ENCODE measurements at regions not wholly inside any gene's neighbourhood (a gene's known extent, or its start where the extent isn't known, plus 50 kb on each side); places are given as distances from the start of the nearest gene placed in this dataset.

DNA sequence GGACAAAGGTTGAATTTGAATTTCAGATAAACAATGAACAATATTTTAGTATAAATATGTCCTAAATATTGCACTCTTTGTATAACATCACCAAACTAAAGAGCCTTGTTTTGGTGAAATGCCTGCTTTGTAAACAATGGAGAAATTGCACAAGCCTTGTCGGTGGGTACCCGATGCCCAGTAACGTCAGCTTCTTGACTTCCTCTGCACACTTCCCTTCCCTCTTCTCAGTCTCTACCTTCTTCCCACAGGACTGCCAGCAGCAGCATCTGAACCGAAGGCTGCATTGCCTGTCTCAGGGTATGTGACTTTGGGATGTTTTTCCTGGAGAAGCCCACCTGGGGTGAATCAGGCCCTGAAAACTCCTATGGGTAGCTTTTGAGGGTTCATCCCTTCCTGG, 113.9 kb downstream of the UTP18 start:
- peak; percentile 24 to 35 for DNase-seq (ENCODE audit: low read depth in 1 of 2, low spot score in 1 of 2)
- TF ChIP-seq POLR2AphosphoS5 (IDR thresholded peaks at IDR 0.05; ENCODE audit: low read depth) (no peak), SPI1 (IDR thresholded peaks at IDR 0.05; ENCODE audit: borderline replicate concordance, low read depth) (peak; percentile 75), GABPA (IDR thresholded peaks at IDR 0.05; ENCODE audit: low read depth) (no peak)
- TF ChIP-seq, protein P1, sequence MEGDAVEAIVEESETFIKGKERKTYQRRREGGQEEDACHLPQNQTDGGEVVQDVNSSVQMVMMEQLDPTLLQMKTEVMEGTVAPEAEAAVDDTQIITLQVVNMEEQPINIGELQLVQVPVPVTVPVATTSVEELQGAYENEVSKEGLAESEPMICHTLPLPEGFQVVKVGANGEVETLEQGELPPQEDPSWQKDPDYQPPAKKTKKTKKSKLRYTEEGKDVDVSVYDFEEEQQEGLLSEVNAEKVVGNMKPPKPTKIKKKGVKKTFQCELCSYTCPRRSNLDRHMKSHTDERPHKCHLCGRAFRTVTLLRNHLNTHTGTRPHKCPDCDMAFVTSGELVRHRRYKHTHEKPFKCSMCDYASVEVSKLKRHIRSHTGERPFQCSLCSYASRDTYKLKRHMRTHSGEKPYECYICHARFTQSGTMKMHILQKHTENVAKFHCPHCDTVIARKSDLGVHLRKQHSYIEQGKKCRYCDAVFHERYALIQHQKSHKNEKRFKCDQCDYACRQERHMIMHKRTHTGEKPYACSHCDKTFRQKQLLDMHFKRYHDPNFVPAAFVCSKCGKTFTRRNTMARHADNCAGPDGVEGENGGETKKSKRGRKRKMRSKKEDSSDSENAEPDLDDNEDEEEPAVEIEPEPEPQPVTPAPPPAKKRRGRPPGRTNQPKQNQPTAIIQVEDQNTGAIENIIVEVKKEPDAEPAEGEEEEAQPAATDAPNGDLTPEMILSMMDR (IDR thresholded peaks at IDR 0.05; ENCODE audit: insufficient read depth, low read length), result no peak
- TF ChIP-seq, protein P2, sequence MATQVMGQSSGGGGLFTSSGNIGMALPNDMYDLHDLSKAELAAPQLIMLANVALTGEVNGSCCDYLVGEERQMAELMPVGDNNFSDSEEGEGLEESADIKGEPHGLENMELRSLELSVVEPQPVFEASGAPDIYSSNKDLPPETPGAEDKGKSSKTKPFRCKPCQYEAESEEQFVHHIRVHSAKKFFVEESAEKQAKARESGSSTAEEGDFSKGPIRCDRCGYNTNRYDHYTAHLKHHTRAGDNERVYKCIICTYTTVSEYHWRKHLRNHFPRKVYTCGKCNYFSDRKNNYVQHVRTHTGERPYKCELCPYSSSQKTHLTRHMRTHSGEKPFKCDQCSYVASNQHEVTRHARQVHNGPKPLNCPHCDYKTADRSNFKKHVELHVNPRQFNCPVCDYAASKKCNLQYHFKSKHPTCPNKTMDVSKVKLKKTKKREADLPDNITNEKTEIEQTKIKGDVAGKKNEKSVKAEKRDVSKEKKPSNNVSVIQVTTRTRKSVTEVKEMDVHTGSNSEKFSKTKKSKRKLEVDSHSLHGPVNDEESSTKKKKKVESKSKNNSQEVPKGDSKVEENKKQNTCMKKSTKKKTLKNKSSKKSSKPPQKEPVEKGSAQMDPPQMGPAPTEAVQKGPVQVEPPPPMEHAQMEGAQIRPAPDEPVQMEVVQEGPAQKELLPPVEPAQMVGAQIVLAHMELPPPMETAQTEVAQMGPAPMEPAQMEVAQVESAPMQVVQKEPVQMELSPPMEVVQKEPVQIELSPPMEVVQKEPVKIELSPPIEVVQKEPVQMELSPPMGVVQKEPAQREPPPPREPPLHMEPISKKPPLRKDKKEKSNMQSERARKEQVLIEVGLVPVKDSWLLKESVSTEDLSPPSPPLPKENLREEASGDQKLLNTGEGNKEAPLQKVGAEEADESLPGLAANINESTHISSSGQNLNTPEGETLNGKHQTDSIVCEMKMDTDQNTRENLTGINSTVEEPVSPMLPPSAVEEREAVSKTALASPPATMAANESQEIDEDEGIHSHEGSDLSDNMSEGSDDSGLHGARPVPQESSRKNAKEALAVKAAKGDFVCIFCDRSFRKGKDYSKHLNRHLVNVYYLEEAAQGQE (IDR thresholded peaks at IDR 0.05; ENCODE audit: insufficient replicate concordance, low read depth), result peak; percentile 78
- no peak overlapping the region for H3K27ac ChIP-seq (replicated peaks)
- H3K27me3 ChIP-seq (ENCODE audit: insufficient read depth, poor library complexity, severe bottlenecking), result no peaks in the 10 kb centered on the region
- H3K4me3 ChIP-seq (replicated peaks; ENCODE audit: insufficient read depth, low read length), result no peak overlapping the region

DNA sequence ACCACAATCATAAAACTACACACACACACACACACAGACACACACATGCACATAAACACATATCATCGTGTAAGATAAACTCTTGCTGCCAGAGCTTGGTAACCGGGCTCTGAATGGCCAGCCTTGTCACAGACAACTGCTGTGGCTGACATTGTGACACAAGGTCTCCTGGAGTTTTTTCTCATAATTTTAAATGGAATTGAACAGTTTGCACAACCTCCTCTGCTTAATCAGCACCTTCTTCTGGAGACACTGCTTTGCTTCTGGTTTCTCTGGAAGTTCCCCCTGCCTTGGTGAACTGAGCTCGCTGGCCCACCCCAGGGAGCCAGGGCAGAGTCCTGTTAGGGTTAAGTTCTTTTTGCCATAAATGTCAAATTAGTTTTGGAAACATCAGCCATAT, 115.4 kb downstream of the UTP18 start:
- Histone ChIP-seq H3K27ac (replicated peaks) (no peak overlapping the region), H3K27me3 (ENCODE audit: insufficient read depth, poor library complexity, severe bottlenecking) (no peaks in the 10 kb centered on the region), H3K4me3 (replicated peaks; ENCODE audit: insufficient read depth, low read length) (no peak overlapping the region)
- no peak for DNase-seq (ENCODE audit: low read depth in 1 of 2, low spot score in 1 of 2)
- TF ChIP-seq, protein P2 (IDR thresholded peaks at IDR 0.05; ENCODE audit: insufficient replicate concordance, low read depth), result no peak
- TF ChIP-seq POLR2AphosphoS5 (IDR thresholded peaks at IDR 0.05; ENCODE audit: low read depth), result no peak
- TF ChIP-seq, protein P1 (IDR thresholded peaks at IDR 0.05; ENCODE audit: insufficient read depth, low read length), result no peak

DNA sequence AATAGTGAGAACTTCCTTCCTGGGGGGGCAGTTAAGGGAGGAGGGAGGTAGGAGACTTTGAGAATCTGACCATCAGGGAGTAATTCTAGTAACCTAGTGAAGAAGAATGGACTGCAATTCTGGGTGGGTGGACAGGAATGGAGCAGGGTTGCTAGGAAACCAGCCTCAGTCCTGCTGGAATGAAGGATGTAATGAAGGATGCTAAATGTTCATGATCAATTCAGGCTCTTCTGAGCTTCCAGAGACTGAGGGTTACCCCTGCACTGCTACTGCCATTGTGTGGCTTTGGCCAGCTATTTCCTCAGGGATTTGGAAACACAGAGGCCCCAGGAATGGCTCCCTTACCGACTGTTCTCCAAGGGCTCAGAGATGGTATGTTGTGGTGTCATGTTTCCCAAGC, 116.4 kb downstream of the UTP18 start:
- no peak for DNase-seq (ENCODE audit: low read depth in 1 of 2, low spot score in 1 of 2)
- TF ChIP-seq, protein P1 (IDR thresholded peaks at IDR 0.05; ENCODE audit: insufficient read depth, low read length), result no peak
- TF ChIP-seq GABPA (IDR thresholded peaks at IDR 0.05; ENCODE audit: low read depth) (no peak), SPI1 (IDR thresholded peaks at IDR 0.05; ENCODE audit: borderline replicate concordance, low read depth) (no peak), POLR2AphosphoS5 (IDR thresholded peaks at IDR 0.05; ENCODE audit: low read depth) (no peak)
- TF ChIP-seq, protein P2 (IDR thresholded peaks at IDR 0.05; ENCODE audit: insufficient replicate concordance, low read depth), result no peak

More for the DNA sequence above, 116.4 kb downstream of the UTP18 start:
- no peaks in the 10 kb centered on the region for H3K27me3 ChIP-seq (ENCODE audit: insufficient read depth, poor library complexity, severe bottlenecking)
- H3K4me3 ChIP-seq (replicated peaks; ENCODE audit: insufficient read depth, low read length), result no peak overlapping the region
- no peak overlapping the region for H3K27ac ChIP-seq (replicated peaks)
